Inferior parietal cortex (tissue), 1 donor: ENCODE measurements at regions not wholly inside any gene's neighbourhood (a gene's known extent, or its start where the extent isn't known, plus 50 kb on each side); places are given as distances from the start of the nearest gene placed in this dataset.

ENCODE experiments used
- DNase-seq: peaks from one replicate; pipeline ENCODE4 v3.0.0-alpha.2; 2016; ENCODE audit errors: extremely low spot score

DNA sequence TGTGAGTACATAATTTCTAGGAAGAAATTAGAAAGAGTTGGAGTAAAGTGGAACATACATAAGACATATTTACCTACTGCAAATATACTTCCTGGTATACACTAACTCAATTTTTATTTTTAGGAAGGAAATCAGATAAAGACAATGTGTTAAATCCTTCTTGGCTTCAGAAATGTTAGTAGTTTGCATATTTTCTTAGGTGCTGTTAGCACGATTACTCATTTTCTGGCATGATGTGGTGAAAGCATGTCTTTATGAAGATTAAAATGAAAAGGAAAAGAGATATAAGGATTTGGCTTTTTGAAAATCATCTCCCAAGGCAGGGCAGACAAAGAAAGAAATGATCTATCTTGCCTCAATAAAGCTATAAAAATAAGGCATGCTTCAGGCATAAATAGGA lies 287.6 kb upstream of the E2F7 start:
- peak; percentile 40 for DNase-seq

DNA sequence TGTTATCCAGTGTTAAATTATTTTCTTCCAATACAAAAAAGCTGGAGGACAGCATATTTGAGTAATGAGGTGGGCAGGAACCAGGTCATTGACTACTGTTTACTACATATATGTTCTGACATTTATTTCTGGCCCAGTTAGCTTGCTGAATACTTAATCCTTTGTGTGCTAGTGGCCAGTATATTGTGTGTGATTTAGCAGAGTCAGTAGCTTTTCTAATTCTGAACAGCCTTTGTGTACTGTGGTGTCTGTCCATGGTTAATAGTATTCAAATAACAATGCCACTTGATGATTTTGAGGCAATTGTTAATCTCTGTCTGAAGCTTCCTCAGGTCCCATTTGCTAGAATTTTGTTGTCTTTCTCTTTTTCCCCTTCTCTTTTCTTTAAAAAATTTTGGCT lies 286.5 kb upstream of the E2F7 start:
- no peak for DNase-seq

DNA sequence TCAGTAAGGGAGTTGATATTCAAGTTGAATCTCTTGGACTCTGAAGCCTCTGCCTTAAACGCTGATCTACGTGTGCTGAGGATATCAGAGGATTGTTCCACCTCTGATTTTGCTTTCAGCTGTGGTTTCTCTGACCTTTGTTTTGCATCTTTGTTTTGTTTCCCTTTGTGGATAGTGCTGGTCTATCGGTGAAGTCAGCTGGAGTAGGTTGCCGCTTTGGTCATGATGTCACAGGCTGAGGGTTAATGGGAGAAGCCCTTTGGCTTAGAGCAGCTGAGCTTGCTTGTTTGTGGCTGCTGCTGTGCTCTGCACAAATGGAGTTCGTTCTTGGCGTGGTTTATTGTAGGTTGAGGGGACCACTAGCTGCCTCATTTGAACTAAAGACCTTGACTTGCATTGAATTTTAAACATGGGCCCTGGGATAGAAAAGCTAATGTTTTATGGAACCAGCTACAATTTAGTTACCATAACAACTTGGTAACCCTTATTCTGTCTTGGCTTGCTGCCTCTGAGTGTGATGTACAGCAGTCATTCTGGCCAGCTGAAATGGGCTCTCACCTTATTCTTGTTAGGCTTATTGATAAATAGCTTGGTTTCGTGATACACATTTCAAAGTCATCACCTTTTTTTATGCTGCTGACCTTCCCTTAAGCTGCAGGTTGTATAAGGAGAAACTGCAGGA lies 284.5 kb upstream of the E2F7 start:
- no peak for DNase-seq

DNA sequence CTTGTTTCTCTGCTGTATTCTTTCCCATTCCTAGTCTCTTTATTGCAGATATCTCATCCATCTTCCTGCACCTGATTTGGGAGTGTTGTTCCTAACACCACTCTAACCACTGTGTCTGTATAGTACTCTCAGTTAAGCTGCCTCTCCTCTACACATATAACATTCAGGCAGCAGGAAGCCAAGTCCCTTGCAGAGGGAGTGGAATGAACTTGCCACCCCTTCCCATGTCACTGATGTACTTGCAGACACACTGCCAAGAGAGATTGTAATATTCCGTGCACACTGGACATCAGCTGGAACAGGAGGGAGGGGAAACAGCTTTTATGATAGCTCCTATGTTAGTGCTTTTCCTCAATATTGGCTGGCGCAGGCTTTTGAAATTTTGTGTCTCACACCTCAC lies 281.6 kb upstream of the E2F7 start:
- DNase-seq = no peak

DNA sequence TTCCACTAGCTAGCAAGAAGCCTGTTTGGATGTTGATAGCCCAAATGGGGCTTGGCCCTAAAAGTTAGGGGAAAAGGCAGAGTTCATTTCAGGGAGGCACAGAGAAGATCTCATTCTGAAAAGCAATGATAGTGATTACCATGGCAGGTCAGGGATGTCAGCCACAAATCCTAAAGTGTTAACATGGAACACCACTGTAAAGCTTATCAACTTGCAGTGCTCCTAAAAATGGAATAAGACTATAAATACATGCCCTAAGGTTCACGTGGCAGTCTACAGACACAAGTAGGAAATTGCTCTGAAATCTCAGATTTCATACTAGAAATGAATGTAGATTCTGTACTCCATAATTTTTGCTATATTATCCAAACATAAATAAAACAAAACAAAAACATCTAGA lies 280.0 kb upstream of the E2F7 start:
- no peak for DNase-seq

DNA sequence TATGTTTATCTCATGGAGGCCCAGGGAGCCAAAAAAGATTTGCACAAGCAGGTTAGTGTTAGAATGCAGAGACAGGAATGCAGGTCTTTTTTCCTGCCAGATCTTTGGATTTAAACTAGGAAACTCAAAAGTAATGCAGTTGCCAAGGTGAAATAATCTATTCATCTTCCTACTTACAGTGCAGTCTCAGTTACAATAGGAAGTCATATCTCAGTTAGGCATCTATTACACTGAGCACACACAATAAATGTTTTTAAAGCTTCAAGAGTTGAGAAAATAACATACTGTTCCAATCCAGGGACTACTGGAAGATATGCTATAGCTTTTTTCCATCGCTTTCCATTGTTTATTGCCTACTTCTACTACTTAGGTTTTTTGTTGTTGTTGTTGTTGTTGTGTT lies 279.3 kb upstream of the E2F7 start:
- DNase-seq = no peak

DNA sequence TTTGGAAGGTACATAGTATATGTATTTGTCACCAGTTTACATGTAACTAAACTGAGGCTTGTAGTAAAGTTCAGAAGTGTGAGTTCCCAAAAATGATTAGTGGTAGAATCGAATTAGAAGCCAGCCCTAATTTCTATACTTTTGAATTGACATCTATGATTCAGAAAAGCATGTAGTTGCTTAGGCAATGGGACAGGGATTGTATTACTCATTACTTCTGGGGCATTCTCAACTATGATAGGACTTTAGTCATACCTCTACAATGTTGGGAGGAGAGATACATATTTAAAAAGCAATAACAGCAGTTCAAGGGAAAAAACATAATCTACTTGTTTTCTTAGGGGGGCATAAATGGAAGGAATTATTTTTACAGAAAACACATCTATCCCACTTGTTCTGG lies 277.9 kb upstream of the E2F7 start:
- no peak for DNase-seq

DNA sequence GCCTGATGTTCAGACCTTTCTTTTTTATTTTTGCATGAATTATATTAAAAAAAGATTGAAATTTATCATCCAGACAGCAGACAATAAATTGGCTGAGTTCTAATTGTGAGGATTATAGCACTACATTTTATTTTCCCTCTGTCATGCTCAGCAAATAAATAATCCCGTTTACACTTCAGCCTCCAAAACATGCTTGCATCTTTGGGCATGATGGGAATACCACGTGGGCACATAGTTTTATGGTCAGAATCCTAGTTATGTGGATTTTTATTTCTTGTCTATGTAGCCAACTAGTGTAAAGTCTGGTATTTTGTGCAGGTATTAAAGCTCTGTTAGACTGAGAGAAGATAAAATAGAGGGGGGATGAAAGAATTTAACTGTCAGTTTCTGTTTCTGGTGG lies 276.9 kb upstream of the E2F7 start:
- no peak for DNase-seq

DNA sequence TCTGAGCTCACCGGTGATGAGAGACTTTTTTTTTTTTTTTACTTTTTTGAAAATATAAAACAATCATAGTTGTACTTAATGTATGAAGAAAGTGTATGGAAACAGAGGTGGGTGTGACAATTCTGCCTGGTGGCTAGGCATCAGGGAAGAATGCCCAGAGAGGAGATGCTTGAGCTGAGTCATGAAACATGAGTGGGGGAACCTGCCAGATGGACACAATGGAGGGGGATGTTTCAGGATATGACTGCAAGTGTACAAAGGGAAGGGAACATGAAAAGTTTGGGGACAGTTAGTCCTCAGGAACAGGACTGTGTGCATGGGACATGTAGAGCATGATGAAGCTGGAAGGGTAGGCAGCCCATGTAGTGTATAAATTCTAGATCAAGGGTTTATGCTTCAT lies 274.2 kb upstream of the E2F7 start:
- peak; percentile 62 for DNase-seq

DNA sequence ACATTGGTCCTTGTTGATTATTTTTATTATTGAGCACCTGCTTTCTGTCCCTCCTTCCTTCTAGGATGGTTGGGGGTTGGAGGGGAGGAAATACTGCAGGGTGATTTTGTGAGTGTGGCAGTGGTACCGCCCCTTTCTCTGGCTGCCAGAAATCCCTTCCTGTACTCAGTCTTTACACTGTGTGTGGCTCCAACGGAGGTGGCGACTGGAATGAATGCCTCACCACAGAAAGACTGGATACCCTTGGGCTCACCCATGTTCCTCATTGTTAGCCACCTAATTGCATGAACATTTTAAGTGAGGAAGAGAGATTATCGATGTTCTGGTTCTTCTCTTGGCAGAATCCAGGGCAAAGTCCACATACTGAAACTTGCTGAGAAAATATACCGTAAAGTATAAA lies 272.0 kb upstream of the E2F7 start:
- DNase-seq = no peak

DNA sequence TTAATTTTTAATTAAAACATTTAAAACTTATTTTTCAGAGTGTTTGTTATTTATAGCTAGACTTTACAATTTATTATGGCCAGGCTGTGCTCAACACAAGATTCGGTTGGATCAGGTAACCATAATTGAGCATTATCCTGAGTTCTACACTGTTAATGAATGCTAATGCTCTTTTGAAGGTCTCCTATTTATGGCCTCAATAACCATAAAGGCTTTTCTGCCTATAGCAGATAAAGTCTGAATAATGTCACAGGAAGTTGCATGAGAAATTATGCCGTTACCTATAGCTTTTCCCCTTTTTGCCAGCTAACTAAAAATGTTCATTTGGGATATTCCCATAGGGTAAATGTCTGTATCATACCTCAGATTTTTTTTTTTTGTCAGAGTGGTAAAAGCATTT lies 269.4 kb upstream of the E2F7 start:
- DNase-seq = no peak

DNA sequence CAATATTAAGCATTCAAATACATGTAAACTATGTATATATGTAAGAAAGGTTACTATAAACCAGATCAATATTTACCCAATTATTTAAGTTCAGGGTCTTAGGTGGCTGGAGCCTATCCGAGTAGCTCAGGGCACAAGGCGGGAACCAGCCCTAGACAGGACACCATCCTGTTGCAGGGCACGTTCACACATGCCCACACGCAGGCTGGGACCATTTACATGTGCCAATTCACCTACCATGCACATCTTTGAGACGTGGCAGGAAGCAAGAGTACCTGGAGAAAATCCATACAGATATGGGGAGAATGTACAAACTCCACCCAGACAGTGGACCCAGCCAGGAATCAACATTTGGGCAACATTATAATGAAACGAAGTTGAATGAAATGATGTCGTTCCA lies 263.0 kb upstream of the E2F7 start:
- DNase-seq = no peak

DNA sequence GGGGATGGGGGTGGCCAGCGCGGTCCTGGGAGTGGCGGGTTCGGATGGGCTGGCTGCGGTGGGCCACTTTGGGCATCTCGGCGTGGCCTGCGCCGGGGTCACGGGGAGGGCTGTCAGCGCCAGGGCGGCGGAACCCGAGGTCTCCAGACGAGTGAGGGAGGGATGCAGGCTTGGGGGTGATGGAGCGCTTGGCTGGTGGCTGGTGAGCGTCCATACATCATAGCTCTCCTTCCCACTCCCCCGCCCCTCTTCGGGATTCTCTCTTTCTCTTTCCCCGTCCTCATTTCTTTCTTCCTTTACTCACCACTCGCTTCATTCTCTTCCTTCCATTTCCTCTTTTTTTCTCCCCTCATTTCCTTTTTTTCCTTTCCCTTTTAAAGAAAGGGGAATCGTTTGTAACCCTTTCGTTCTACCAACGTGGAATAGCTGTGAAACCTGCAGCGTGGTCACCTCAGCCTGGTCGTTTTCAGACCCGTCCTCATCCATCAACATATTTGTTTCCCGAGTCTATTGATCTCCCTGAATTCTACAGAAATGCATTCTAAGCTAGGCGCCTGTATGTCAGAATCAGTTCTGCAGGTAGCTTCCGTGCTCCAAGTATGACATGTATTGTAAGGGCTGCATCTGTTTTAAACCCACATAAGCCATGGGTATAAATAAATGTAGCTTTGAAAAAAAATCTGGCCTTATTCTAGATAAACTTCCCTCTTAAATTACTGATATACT lies 260.3 kb upstream of the E2F7 start:
- DNase-seq = no peak

DNA sequence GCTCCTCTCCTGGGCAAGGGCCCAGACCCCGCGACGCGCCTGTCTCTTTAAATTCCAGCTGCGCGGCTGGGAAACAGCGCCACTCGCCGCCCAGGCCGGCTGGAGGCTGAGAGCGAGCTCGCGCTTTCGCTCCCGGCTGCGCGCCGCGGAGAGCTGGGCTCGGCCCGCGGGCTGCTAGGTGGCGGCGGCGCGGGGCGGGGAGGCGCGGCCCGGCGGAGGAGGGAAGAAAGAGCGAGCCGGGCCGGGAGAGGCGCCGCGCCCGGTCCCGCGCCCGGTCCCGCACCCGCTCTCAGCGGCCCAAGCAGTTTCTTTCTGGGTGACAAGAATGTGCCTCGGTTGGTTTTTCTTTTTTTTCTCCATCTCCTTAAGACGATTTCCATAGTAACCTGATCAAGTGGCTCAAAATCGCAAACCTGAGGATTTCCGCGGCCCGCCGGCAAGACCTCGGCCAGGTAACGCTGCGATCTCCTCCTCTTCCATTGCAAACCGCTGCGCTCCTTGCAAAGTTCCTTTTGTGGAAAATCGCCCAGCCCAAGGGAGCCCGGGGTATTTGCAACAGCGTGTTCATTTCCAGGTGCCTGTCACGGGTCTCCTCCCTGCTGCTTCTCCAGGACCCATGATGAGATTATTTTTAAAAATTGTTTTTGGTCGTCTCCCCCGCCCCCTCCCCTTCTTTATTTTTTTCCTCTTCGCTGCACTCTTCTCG lies 259.5 kb upstream of the E2F7 start:
- no peak for DNase-seq

DNA sequence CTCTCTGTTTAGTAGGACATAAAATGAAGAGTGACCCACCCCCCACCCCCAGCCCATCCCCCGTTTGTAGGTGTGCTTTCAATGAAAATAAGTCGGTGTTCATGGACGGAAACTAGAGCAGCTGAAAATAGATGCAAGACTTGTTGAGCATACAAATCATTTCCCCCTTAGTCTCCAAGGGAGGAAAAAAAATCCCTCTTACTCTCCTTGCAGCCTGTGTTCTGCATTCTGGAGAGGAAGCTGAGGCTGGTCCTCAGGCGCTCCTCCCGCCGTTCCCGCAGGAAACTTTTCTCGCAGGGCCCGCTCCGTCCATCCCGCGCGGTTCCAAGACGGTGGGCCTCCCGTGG lies 259.0 kb upstream of the E2F7 start:
- DNase-seq = peak; percentile 68

DNA sequence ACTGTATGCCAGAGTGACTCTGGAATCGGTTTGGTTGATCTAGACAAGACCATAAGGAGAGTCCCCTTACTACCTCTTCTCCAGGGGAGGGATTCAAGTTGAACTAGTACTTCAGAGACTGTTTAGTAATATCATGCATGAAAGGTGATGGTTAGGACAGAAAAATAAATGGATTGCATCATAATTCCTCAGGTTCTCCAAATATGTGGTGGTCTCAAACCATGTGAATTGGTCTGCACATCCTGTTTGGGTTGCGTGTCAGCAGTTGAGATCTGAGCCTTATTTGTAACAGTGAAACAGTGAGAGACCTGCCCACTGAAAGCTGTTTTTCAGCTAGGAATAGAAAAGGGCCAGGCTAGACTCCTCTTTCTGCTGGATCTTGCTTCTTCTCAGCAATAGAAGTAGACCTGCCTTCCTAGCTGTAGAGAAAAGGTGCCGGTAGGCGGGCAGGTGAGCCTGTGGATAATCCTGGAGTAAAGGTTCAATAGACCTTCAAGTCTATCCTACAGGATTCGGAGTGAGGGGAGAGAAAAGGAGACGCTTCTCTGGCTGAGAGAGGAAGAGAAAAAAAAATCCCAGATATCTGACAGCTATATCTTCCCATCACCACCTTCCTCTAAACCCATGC lies 258.5 kb upstream of the E2F7 start:
- DNase-seq = peak; percentile 45

DNA sequence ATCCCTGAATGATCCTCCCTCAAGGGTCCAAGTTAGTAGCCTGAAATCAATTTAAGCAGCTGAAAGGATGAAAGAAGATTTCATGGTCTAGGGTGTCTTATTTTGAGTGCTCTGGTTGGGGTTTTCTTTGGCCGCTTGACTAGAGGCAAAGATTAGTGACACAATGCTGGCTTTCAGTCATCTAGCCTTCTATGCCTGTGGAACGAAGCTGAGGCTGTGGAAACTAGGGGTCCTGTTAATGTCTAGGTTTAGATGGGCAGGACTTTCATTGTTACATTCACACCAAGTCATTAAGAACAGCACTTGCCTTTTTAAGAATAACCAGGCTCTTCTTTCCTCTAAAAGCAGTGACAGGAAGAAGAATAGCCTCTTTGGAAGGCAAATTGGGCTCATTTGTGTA lies 253.8 kb upstream of the E2F7 start:
- no peak for DNase-seq

DNA sequence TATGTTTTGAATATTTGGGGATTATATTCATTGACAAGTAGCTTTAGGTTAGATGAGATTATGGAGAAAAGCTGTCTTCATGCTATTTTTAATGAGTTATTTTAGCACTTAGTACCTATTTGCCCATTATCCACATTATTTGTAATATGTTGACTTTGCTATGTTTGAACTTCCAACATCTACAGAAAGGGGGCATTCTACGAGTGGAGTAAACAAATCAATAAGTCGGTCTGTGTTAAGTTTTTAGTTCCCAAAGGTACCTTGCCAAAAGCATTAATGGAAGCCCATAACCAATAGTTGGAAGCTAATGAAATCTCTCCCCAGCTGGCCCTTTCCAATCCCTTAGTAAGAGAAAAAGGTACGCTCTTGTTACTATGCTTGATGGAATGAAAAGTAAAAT lies 250.0 kb upstream of the E2F7 start:
- no peak for DNase-seq

DNA sequence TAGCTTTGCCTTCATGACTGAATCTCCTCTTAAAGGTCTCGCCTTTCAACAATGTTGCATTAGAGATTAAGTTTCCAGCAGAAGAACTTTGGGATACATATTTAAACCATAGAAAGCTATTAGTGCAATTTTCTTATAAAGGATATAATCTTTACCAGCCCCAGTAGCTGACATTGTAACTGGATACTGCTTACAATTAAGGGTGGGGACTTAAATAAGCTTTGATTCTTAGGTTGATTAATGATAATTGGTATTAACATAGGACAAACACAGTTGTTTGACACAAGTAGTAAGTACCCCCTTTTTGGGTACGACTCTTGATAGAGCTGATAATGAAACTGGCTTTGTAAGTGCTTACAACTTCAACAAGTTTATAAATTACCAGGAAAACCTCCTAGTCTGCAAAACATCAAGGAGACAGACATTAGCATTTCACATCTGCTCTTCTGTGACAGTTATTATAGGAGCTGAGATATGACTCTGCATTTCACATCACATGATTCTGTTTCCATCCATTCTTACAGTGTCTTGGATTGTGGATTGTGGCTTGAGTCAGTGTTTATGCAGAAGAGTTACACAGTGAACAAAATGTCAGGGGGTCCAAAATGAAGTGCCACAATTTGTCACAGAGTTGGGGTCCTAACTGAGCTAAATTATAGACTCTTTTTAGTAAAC lies 249.1 kb upstream of the E2F7 start:
- DNase-seq = no peak

DNA sequence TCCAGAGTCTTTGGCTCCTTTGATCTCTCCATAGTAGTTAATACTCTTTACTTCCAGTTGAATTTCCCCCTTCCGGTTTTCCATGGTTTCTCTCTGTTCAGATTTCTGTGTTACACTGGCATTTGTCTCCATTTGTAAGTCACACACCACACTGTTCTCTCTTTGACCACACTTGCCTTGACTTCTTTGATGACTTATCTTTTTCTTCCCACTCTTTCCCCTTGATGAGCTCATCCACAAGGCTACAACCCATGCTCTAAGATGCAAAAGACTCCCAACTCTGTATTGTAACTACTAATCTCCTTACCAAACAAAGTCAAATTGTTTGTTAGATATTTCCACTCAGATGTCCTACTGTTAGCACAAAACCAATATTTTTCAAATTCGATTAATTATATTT lies 242.7 kb upstream of the E2F7 start:
- DNase-seq = no peak

DNA sequence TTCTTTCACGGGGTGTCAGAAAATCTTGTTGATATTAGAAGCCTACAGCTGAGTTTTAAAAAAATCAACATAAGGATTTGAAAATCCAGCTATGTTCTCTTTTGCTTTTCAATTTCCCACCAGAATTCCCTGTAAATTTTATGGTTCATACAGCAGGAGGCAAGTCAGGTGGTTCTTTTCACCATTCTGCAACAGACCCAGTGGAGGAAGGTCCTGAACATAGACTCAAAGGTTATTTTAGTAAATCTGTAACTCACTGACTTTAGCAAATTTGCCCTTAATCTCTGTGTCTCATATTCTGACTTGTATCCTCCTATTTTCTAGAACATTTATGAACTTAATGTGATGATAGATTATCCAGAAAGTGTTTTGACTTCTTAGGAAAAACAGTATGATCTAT lies 235.4 kb upstream of the E2F7 start:
- no peak for DNase-seq
